K562 (cell line): ENCODE measurements at regions not wholly inside any gene's neighbourhood (a gene's known extent, or its start where the extent isn't known, plus 50 kb on each side); places are given as distances from the start of the nearest gene placed in this dataset.

Experiments used
- ATAC-seq: fragments of 200-7000 bp; cut with Tn5 transposase; 3 replicates; pipeline ENCODE4 v1.9.1; 2020; ENCODE audit warnings: moderate library complexity
- BruUV-seq: library from RNA; stranded (reverse); fragments of 400-500 nt; replicated peaks from 2 replicates; lab custom pipeline; 2021; lab: Mats Ljungman, UMichigan
- CTCF ChIA-PET: fragments of 300-600 bp; formaldehyde crosslinking; extraction: SDS; loops from one replicate; lab custom pipeline; 2021; ENCODE audit warnings: low intra/inter-chr PET ratio; lab: Yijun Ruan, JAX
- POLR2A ChIA-PET: fragments of 300-600, 350-650 bp; sonication (Branson Sonifier 250); formaldehyde crosslinking; extraction: SDS; loops from one replicate; lab custom pipeline; 2021; ENCODE audit warnings: antibody characterized with exemption, inconsistent platforms; lab: Yijun Ruan, JAX
- DNase-seq, 4 experiments: peaks; one replicate each; pipeline versions ENCODE4 v3.0.0 to v3.0.0-alpha.2; 2011 to 2018; ENCODE audit warnings: low spot score in 3 of 4, mixed read lengths in 3 of 4; ENCODE audit errors: extremely low read depth in 1 of 4
- FAIRE-seq: peaks from 2 replicates; lab custom pipeline; 2011; peaks lifted over from hg19 to GRCh38; lab: Jason Lieb, UNC
- H2AFZ ChIP-seq: 2 replicates; pipeline ENCODE4 v1.6.0; 2011; ENCODE audit warnings: low read depth, low read length, control low read depth, inconsistent platforms
- H3K27ac ChIP-seq: fragments of 200-600 bp; 3 replicates; pipeline ENCODE4 v1.8.0; 2011; ENCODE audit warnings: low read depth, mild to moderate bottlenecking, control low read depth, inconsistent platforms, low read length, moderate library complexity, mixed read lengths; ENCODE audit errors: extremely low read depth
- H3K27me3 ChIP-seq, 2 experiments: fragments of 300-600 bp in 1 of 2; 2 replicates in 1 of 2; 3 replicates in 1 of 2; pipeline versions ENCODE4 v1.6.0 to v1.8.0; 2011; ENCODE audit warnings: inconsistent platforms in 2 of 2, low read length in 2 of 2, mild to moderate bottlenecking in 1 of 2, mixed read lengths in 1 of 2, moderate library complexity in 1 of 2; ENCODE audit not compliant: control insufficient read depth in 2 of 2, insufficient read depth in 2 of 2
- H3K36me3 ChIP-seq: fragments of 300-600 bp; 3 replicates; pipeline ENCODE4 v1.8.0; 2011; ENCODE audit warnings: mild to moderate bottlenecking, low read length, inconsistent platforms; ENCODE audit not compliant: control insufficient read depth, insufficient read depth
- H3K4me1 ChIP-seq, 2 experiments: fragments of 200-600 bp in 1 of 2; replicated peaks in 1 of 2; 2 replicates in 1 of 2; 3 replicates in 1 of 2; pipeline versions ENCODE4 v1.5.1 to v1.8.0; 2011; ENCODE audit warnings: inconsistent platforms in 2 of 2, low read length in 2 of 2, mild to moderate bottlenecking in 1 of 2, mixed read lengths in 1 of 2, moderate library complexity in 1 of 2; ENCODE audit not compliant: control insufficient read depth in 2 of 2, insufficient read depth in 2 of 2
- H3K4me2 ChIP-seq: 2 replicates; pipeline ENCODE4 v1.6.1; 2011; ENCODE audit warnings: low read length, control low read depth, inconsistent platforms, mixed read lengths; ENCODE audit not compliant: insufficient read depth
- H3K4me3 ChIP-seq: fragments of 200-600 bp; sonication (generic), shearing (Covaris generic); 2 replicates; pipeline ENCODE4 v1.5.1; 2016; ENCODE audit warnings: control low read depth, inconsistent platforms
- H3K79me2 ChIP-seq: fragments of 200-600 bp; 3 replicates; pipeline ENCODE4 v1.8.0; 2011; ENCODE audit warnings: low read length, inconsistent platforms; ENCODE audit not compliant: control insufficient read depth, insufficient read depth
- H3K9ac ChIP-seq, 2 experiments: 2 replicates each; pipeline versions ENCODE4 v1.6.0 to v1.6.1; 2011; ENCODE audit warnings: low read depth in 2 of 2, low read length in 2 of 2, control low read depth in 1 of 2, inconsistent platforms in 1 of 2, mild to moderate bottlenecking in 1 of 2, mixed read lengths in 1 of 2; ENCODE audit not compliant: insufficient read depth in 1 of 2
- H3K9me1 ChIP-seq: one replicate; pipeline ENCODE4 v1.6.0; 2011; ENCODE audit warnings: inconsistent platforms, mild to moderate bottlenecking, low read length, moderate library complexity; ENCODE audit not compliant: control insufficient read depth, insufficient read depth
- H3K9me3 ChIP-seq: replicated peaks from 2 replicates; pipeline ENCODE4 v1.5.1; 2011; ENCODE audit warnings: low read depth, low read length, inconsistent platforms; ENCODE audit not compliant: control insufficient read depth, insufficient read depth
- H4K20me1 ChIP-seq: replicated peaks from 2 replicates; pipeline ENCODE4 v1.6.1; 2011; ENCODE audit warnings: low read length, inconsistent platforms, mixed read lengths; ENCODE audit not compliant: control insufficient read depth, insufficient read depth
- ARHGAP35 ChIP-seq: fragments of 450-650 bp; IDR thresholded peaks from 2 replicates; pipeline ENCODE4 v1.6.1; 2018; ENCODE audit not compliant: partially characterized antibody
- KDM2B ChIP-seq: fragments of 250-450 bp; sonication (Bioruptor Pico); IDR thresholded peaks from 2 replicates; pipeline ENCODE4 v1.8.0; 2021; ENCODE audit warnings: mild to moderate bottlenecking, moderate library complexity
- MCM5 ChIP-seq: fragments of 450-650 bp; IDR thresholded peaks from 2 replicates; pipeline ENCODE4 v1.6.1; 2016; ENCODE audit warnings: low read depth
- PCBP2 ChIP-seq: fragments of 200-400 bp; formaldehyde crosslinking; IDR thresholded peaks from 2 replicates; pipeline ENCODE4 v1.6.1; 2018; ENCODE audit warnings: low read length, low read depth, mild to moderate bottlenecking, moderate library complexity; ENCODE audit not compliant: poor library complexity, severe bottlenecking
- POU5F1 ChIP-seq: fragments of 150-350 bp; IDR thresholded peaks from 2 replicates; pipeline ENCODE4 v1.6.1; 2014; ENCODE audit warnings: borderline replicate concordance, low read length, low read depth, mild to moderate bottlenecking; ENCODE audit not compliant: partially characterized antibody
- TEAD4 ChIP-seq, 2 experiments: sonication (generic) in 1 of 2; formaldehyde crosslinking in 1 of 2; IDR thresholded peaks; 2 replicates each; pipeline versions ENCODE4 v1.6.1 to v1.8.0; 2012 to 2022; ENCODE audit warnings: borderline replicate concordance in 1 of 2, inconsistent platforms in 1 of 2, low read length in 1 of 2, mild to moderate bottlenecking in 1 of 2, missing genetic modification reagents in 1 of 2
- in situ Hi-C: fragments of 300-500 bp; cut with MboI; formaldehyde crosslinking; loops from 4 replicates; pipeline ENCODE4 v1.15.0; 2018; ENCODE audit warnings: inconsistent platforms, mixed read lengths
- intact Hi-C: fragments of 100-400 bp; cut with micrococcal nuclease; formaldehyde crosslinking; loops from 2 replicates; pipeline ENCODE4 v1.14.2; 2022
- TF ChIP-seq, protein P1 (sequence below): fragments of 250-450 bp; sonication (Bioruptor Pico); IDR thresholded peaks from 2 replicates; pipeline ENCODE4 v1.5.1; 2021; ENCODE audit warnings: mild to moderate bottlenecking

DNA sequence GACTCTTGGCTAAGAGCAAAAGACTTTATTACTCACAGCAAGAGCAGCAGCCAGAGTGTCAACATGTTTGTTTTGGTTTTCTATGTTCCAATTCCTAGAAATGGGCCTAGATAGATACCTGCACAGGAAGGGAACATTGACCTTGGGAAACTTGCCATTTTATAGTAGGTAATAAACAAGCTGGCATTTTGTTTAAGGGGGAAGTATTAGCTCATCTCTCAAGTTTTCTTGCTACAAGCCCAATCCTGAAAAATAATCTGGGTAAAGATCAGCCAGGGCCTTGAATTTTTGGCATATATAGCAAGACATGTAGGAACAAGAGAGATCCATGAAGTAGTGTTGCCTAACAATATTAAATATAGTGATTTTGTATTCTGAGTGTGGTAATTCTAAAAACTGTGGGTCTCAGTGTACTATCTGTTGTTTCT lies 51.4 kb upstream of the RGL1 start:
- Histone ChIP-seq H2AFZ (no peak overlapping the region), H3K27ac (no peak overlapping the region), H3K9ac (no peak overlapping the region), H3K4me1 (no peaks in the 10 kb centered on the region), H3K36me3 (no peaks in the 10 kb centered on the region), H3K27me3 (no peaks in the 10 kb centered on the region), H3K9me3 (no peaks in the 10 kb centered on the region), H3K4me3 (no peak overlapping the region), H3K79me2 (no peaks in the 10 kb centered on the region)
- DNase-seq: no peak
- CTCF ChIA-PET: no interaction called here
- in situ Hi-C loops: no loop called here
- POLR2A ChIA-PET: interaction anchor here (0.6 kb wide), 1 partner anchor 14 kb away, joined by 3 read pairs; no protein-coding TSS in a partner anchor
- BruUV-seq: no TSS peak
- TF ChIP-seq, protein P1, sequence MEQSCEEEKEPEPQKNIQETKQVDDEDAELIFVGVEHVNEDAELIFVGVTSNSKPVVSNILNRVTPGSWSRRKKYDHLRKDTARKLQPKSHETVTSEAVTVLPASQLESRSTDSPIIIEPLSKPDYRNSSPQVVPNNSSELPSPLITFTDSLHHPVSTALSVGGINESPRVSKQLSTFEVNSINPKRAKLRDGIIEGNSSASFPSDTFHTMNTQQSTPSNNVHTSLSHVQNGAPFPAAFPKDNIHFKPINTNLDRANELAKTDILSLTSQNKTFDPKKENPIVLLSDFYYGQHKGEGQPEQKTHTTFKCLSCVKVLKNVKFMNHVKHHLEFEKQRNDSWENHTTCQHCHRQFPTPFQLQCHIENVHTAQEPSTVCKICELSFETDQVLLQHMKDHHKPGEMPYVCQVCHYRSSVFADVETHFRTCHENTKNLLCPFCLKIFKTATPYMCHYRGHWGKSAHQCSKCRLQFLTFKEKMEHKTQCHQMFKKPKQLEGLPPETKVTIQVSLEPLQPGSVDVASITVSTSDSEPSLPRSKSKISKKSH (CRISPR knock-in tag): no peak
- no peak for TF ChIP-seq POU5F1
- no peak for TF ChIP-seq MCM5
- TF ChIP-seq TEAD4 (IDR thresholded peaks at IDR 0.05; ENCODE audit: low read length): no peak
- TF ChIP-seq TEAD4 (CRISPR knock-in tag; IDR thresholded peaks at IDR 0.05; ENCODE audit: borderline replicate concordance): no peak
- no peak for TF ChIP-seq ARHGAP35
- no peak for TF ChIP-seq KDM2B (CRISPR knock-in tag)
- TF ChIP-seq PCBP2: no peak
- TF ChIP-seq, all 486 proteins: peak for 0
- intact Hi-C loops: no loop called here
- no peaks in the 10 kb centered on the region for H4K20me1 ChIP-seq
- H3K9me1 ChIP-seq: no peaks in the 10 kb centered on the region
- FAIRE-seq (no peak), ATAC-seq (no peak)
- H3K4me2 ChIP-seq: no peak overlapping the region
